OCI-LY7 (cell line): ENCODE measurements at regions not wholly inside any gene's neighbourhood (a gene's known extent, or its start where the extent isn't known, plus 50 kb on each side); places are given as distances from the start of the nearest gene placed in this dataset.

Source experiments
- BruUV-seq: library from RNA; stranded (reverse); fragments of 400-500 nt; replicated peaks from 2 replicates; lab custom pipeline; 2021; lab: Mats Ljungman, UMichigan
- CTCF ChIA-PET: fragments of 300-600 bp; sonication (Branson Sonifier 250); formaldehyde crosslinking; loops from one replicate; lab custom pipeline; 2022; ENCODE audit warnings: antibody characterized with exemption; ENCODE audit not compliant: unreplicated experiment; lab: Charles Lee
- POLR2A ChIA-PET: fragments of 300-600 bp; sonication (Branson Sonifier 250); formaldehyde crosslinking; loops from one replicate; lab custom pipeline; 2022; ENCODE audit warnings: antibody characterized with exemption; lab: Charles Lee
- DNase-seq: peaks from one replicate; pipeline ENCODE4 v3.0.0-alpha.2; 2015; ENCODE audit warnings: low spot score
- H2AFZ ChIP-seq: fragments of 200-600 bp; sonication (generic), shearing (Covaris generic); 2 replicates; pipeline ENCODE4 v1.6.1; 2014; ENCODE audit warnings: mild to moderate bottlenecking, antibody characterized with exemption, low read length, moderate library complexity
- H3K27ac ChIP-seq: fragments of 200-600 bp; sonication (generic); 2 replicates; pipeline ENCODE4 v1.5.1; 2014; ENCODE audit warnings: mixed run types, low read depth, mild to moderate bottlenecking, moderate library complexity, low read length, inconsistent platforms; ENCODE audit not compliant: poor library complexity, severe bottlenecking
- H3K36me3 ChIP-seq: fragments of 200-600 bp; sonication (generic); 2 replicates; pipeline ENCODE4 v1.6.1; 2014; ENCODE audit warnings: mild to moderate bottlenecking, antibody characterized with exemption, low read length, moderate library complexity, mixed read lengths; ENCODE audit not compliant: insufficient read depth
- H3K4me1 ChIP-seq: fragments of 200-600 bp; sonication (generic); 2 replicates; pipeline ENCODE4 v1.5.1; 2014; ENCODE audit warnings: mild to moderate bottlenecking, low read length; ENCODE audit not compliant: insufficient read depth, poor library complexity, severe bottlenecking
- H3K4me2 ChIP-seq: fragments of 200-600 bp; sonication (generic); 2 replicates; pipeline ENCODE4 v1.6.1; 2014; ENCODE audit warnings: mild to moderate bottlenecking, low read length
- H3K4me3 ChIP-seq: fragments of 200-600 bp; sonication (generic); 2 replicates; pipeline ENCODE4 v1.5.1; 2014; ENCODE audit warnings: mild to moderate bottlenecking, low read depth, low read length; ENCODE audit not compliant: poor library complexity, severe bottlenecking
- H3K79me2 ChIP-seq: fragments of 200-600 bp; sonication (generic); 2 replicates; pipeline ENCODE4 v1.6.1; 2016; ENCODE audit warnings: low read depth, mild to moderate bottlenecking, low read length, moderate library complexity, mixed read lengths; ENCODE audit not compliant: insufficient read depth
- H3K9me2 ChIP-seq: fragments of 200-600 bp; sonication (generic); 2 replicates; pipeline ENCODE4 v1.6.1; 2016; ENCODE audit warnings: mild to moderate bottlenecking, low read length, mixed read lengths; ENCODE audit not compliant: insufficient read depth
- H3K9me3 ChIP-seq: fragments of 200-600 bp; sonication (generic); 2 replicates; pipeline ENCODE4 v1.6.1; 2014; ENCODE audit warnings: mild to moderate bottlenecking, mixed run types, low read length, mixed read lengths
- H4K20me1 ChIP-seq: fragments of 200-600 bp; sonication (generic); 2 replicates; pipeline ENCODE4 v1.6.1; 2014; ENCODE audit warnings: mild to moderate bottlenecking, antibody characterized with exemption, low read length, moderate library complexity, mixed read lengths; ENCODE audit not compliant: insufficient read depth
- EZH2phosphoT487 ChIP-seq: fragments of 200-600 bp; sonication (generic); IDR thresholded peaks from 2 replicates; pipeline ENCODE4 v1.6.1; 2018; ENCODE audit warnings: low read depth, borderline replicate concordance, mild to moderate bottlenecking, mixed run types, antibody characterized with exemption, low read length, moderate library complexity, mixed read lengths
- intact Hi-C: fragments of 100-400 bp; cut with micrococcal nuclease; formaldehyde crosslinking; loops from one replicate; pipeline ENCODE4 v1.10.0; 2022; ENCODE audit not compliant: unreplicated experiment
- TF ChIP-seq, protein P1 (sequence below): fragments of 200-600 bp; sonication (generic); conservative IDR thresholded peaks from 2 replicates; pipeline ENCODE4 v1.5.1; 2014; ENCODE audit warnings: mild to moderate bottlenecking, antibody characterized with exemption, low read length, moderate library complexity, mixed read lengths

DNA sequence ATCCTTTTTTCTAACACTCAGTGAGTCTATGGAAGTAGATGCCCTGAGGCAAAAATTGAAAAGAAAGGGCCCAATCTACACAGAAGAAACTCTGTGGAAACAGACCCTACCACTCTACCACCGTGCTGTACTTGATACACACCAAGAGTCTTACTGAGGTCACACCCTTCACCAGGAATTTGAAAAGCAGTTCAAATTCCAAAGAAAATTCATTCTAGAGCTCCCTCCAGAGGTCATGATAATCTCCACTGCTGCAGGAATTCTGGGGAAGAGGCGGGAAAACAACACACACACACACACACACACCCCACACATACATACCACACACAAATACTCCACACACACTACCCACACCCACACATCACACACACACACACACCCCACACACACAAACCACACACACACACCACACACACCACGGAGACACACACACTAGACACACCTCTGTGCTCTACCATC is 336.8 kb downstream of the HDGFL1 start:
- POLR2A ChIA-PET, result no interaction called here
- no peaks in the 10 kb centered on the region for H4K20me1 ChIP-seq
- no peak overlapping the region for H3K27ac ChIP-seq
- no peak overlapping the region for H3K4me3 ChIP-seq
- no peak for DNase-seq
- no peaks in the 10 kb centered on the region for H3K4me1 ChIP-seq
- no peaks in the 10 kb centered on the region for H3K9me3 ChIP-seq
- no peaks in the 10 kb centered on the region for H3K79me2 ChIP-seq
- H3K36me3 ChIP-seq, result no peaks in the 10 kb centered on the region
- CTCF ChIA-PET, result no interaction called here
- no peaks in the 10 kb centered on the region for H3K9me2 ChIP-seq
- H2AFZ ChIP-seq, result no peak overlapping the region
- TF ChIP-seq EZH2phosphoT487, result no peak
- TF ChIP-seq, protein P1, sequence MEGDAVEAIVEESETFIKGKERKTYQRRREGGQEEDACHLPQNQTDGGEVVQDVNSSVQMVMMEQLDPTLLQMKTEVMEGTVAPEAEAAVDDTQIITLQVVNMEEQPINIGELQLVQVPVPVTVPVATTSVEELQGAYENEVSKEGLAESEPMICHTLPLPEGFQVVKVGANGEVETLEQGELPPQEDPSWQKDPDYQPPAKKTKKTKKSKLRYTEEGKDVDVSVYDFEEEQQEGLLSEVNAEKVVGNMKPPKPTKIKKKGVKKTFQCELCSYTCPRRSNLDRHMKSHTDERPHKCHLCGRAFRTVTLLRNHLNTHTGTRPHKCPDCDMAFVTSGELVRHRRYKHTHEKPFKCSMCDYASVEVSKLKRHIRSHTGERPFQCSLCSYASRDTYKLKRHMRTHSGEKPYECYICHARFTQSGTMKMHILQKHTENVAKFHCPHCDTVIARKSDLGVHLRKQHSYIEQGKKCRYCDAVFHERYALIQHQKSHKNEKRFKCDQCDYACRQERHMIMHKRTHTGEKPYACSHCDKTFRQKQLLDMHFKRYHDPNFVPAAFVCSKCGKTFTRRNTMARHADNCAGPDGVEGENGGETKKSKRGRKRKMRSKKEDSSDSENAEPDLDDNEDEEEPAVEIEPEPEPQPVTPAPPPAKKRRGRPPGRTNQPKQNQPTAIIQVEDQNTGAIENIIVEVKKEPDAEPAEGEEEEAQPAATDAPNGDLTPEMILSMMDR, result no peak
- intact Hi-C loops, result no loop called here
- no peak overlapping the region for H3K4me2 ChIP-seq
- no TSS peak for BruUV-seq

GRCh38 chr6:22907085-22907484 is 337.7 kb downstream of the HDGFL1 start:
- no peaks in the 10 kb centered on the region for H3K9me3 ChIP-seq
- intact Hi-C loops, result no loop called here
- TF ChIP-seq, protein P1, result no peak
- TF ChIP-seq EZH2phosphoT487, result no peak
- no TSS peak for BruUV-seq
- H3K9me2 ChIP-seq, result no peaks in the 10 kb centered on the region
- H2AFZ ChIP-seq, result no peak overlapping the region
- no peak overlapping the region for H3K27ac ChIP-seq
- H3K4me1 ChIP-seq, result no peaks in the 10 kb centered on the region
- H3K36me3 ChIP-seq, result no peaks in the 10 kb centered on the region
- H3K4me2 ChIP-seq, result no peak overlapping the region
- no peaks in the 10 kb centered on the region for H3K79me2 ChIP-seq
- no peaks in the 10 kb centered on the region for H4K20me1 ChIP-seq
- POLR2A ChIA-PET, result interaction anchor here (0.7 kb wide), 1 partner anchor 327 kb away, joined by 3 read pairs; no protein-coding TSS in a partner anchor
- CTCF ChIA-PET, result no interaction called here
- H3K4me3 ChIP-seq, result no peak overlapping the region
- no peak for DNase-seq

GRCh38 chr6:22910370-22910769 is 341.0 kb downstream of the HDGFL1 start:
- no peaks in the 10 kb centered on the region for H3K9me2 ChIP-seq
- TF ChIP-seq, protein P1, result no peak
- no peak for TF ChIP-seq EZH2phosphoT487

More at GRCh38 chr6:22910370-22910769, 341.0 kb downstream of the HDGFL1 start:
- CTCF ChIA-PET, result no interaction called here
- no peak overlapping the region for H3K27ac ChIP-seq
- H2AFZ ChIP-seq, result no peak overlapping the region
- no peak for DNase-seq
- no TSS peak for BruUV-seq
- H3K36me3 ChIP-seq, result no peaks in the 10 kb centered on the region
- H3K9me3 ChIP-seq, result no peaks in the 10 kb centered on the region
- intact Hi-C loops, result no loop called here
- H3K4me3 ChIP-seq, result no peak overlapping the region
- H3K79me2 ChIP-seq, result no peaks in the 10 kb centered on the region
- POLR2A ChIA-PET, result no interaction called here
- no peaks in the 10 kb centered on the region for H4K20me1 ChIP-seq
- no peaks in the 10 kb centered on the region for H3K4me1 ChIP-seq
- no peak overlapping the region for H3K4me2 ChIP-seq
